DND-41 (cell line): ENCODE measurements at regions not wholly inside any gene's neighbourhood (a gene's known extent, or its start where the extent isn't known, plus 50 kb on each side); places are given as distances from the start of the nearest gene placed in this dataset.

ENCODE experiments used
- ATAC-seq: fragments of 200-7000 bp; cut with Tn5 transposase; 3 replicates; pipeline ENCODE4 v1.9.1; 2021; ENCODE audit warnings: low read depth; ENCODE audit not compliant: insufficient read depth
- DNase-seq: peaks from one replicate; pipeline ENCODE4 v3.0.0-alpha.2; 2020
- H2AFZ ChIP-seq: 2 replicates; pipeline ENCODE4 v1.6.0; 2012; ENCODE audit warnings: low read depth, low read length
- H3K27ac ChIP-seq: 2 replicates; pipeline ENCODE4 v1.5.1; 2012; ENCODE audit warnings: low read length, inconsistent platforms
- H3K27me3 ChIP-seq: fragments of 200-600 bp; sonication (generic); 2 replicates; pipeline ENCODE4 v1.6.0; 2012; ENCODE audit warnings: low read length, mild to moderate bottlenecking, inconsistent platforms; ENCODE audit not compliant: insufficient read depth, poor library complexity
- H3K36me3 ChIP-seq: 2 replicates; pipeline ENCODE4 v1.5.1; 2012; ENCODE audit warnings: low read length, inconsistent platforms; ENCODE audit not compliant: insufficient read depth
- H3K4me1 ChIP-seq: 2 replicates; pipeline ENCODE4 v1.5.1; 2012; ENCODE audit warnings: mild to moderate bottlenecking, low read length; ENCODE audit not compliant: insufficient read depth
- H3K4me2 ChIP-seq: 2 replicates; pipeline ENCODE4 v1.6.0; 2012; ENCODE audit warnings: mild to moderate bottlenecking, moderate library complexity, low read length, inconsistent platforms; ENCODE audit not compliant: insufficient read depth
- H3K4me3 ChIP-seq, 2 experiments: fragments of 200-600 bp in 1 of 2; shearing (Covaris generic) in 1 of 2; 2 replicates each; pipeline ENCODE4 v1.5.1; 2012 to 2016; ENCODE audit warnings: inconsistent platforms in 2 of 2, low read length in 2 of 2, mild to moderate bottlenecking in 2 of 2, low read depth in 1 of 2, moderate library complexity in 1 of 2
- H3K79me2 ChIP-seq: 2 replicates; pipeline ENCODE4 v1.6.0; 2012; ENCODE audit warnings: low read length, inconsistent platforms; ENCODE audit not compliant: insufficient read depth
- H3K9ac ChIP-seq: 2 replicates; pipeline ENCODE4 v1.6.0; 2012; ENCODE audit warnings: low read depth, mild to moderate bottlenecking, inconsistent platforms, low read length, moderate library complexity
- H3K9me3 ChIP-seq: 2 replicates; pipeline ENCODE4 v1.5.1; 2012; ENCODE audit warnings: low read length, moderate library complexity, mild to moderate bottlenecking, inconsistent platforms; ENCODE audit not compliant: insufficient read depth, severe bottlenecking
- H4K20me1 ChIP-seq: 2 replicates; pipeline ENCODE4 v1.6.0; 2012; ENCODE audit warnings: low read length; ENCODE audit not compliant: insufficient read depth
- CTCF ChIP-seq: IDR thresholded peaks from 2 replicates; pipeline ENCODE4 v1.5.1; 2012; ENCODE audit warnings: borderline replicate concordance, low read length, moderate library complexity, mild to moderate bottlenecking; ENCODE audit not compliant: poor library complexity, severe bottlenecking; ENCODE audit errors: extremely low read depth
- EZH2 ChIP-seq: IDR thresholded peaks from 3 replicates; pipeline ENCODE4 v1.6.1; 2012; ENCODE audit warnings: borderline replicate concordance, low read depth, mild to moderate bottlenecking, moderate library complexity, low read length, inconsistent platforms; ENCODE audit not compliant: severe bottlenecking

GRCh38 chr1:214913966-214914365 lies 168.6 kb upstream of the KCNK2 start:
- no peak overlapping the region for H3K9ac ChIP-seq
- TF ChIP-seq CTCF (no peak), EZH2 (no peak)
- H3K79me2 ChIP-seq = no peaks in the 10 kb centered on the region
- no peak overlapping the region for H2AFZ ChIP-seq
- peaks cover 2% of the 10 kb centered on the region for H3K27me3 ChIP-seq
- DNase-seq (no peak), ATAC-seq (no peak)
- H4K20me1 ChIP-seq = no peaks in the 10 kb centered on the region
- H3K36me3 ChIP-seq = no peaks in the 10 kb centered on the region
- H3K4me2 ChIP-seq = no peak overlapping the region
- no peaks in the 10 kb centered on the region for H3K4me1 ChIP-seq
- no peak overlapping the region for H3K27ac ChIP-seq
- no peaks in the 10 kb centered on the region for H3K9me3 ChIP-seq
- no peak overlapping the region for H3K4me3 ChIP-seq

- Histone ChIP-seq H3K36me3 (no peaks in the 10 kb centered on the region), H2AFZ (no peak overlapping the region), H3K4me3 (no peak overlapping the region), H3K79me2 (no peaks in the 10 kb centered on the region), H3K27ac (no peak overlapping the region), H4K20me1 (no peaks in the 10 kb centered on the region), H3K9ac (no peak overlapping the region), H3K4me2 (no peak overlapping the region), H3K27me3 (peaks cover 4% of the 10 kb centered on the region), H3K4me1 (no peaks in the 10 kb centered on the region), H3K9me3 (no peaks in the 10 kb centered on the region)
- DNase-seq (no peak), ATAC-seq (no peak)
- no peak for TF ChIP-seq CTCF
- TF ChIP-seq EZH2 = no peak
These were observed 165.4 kb upstream of the KCNK2 start for GRCh38 chr1:214917081-214917635.

- TF ChIP-seq CTCF = no peak
- TF ChIP-seq EZH2 = no peak
- Histone ChIP-seq H3K36me3 (no peaks in the 10 kb centered on the region), H2AFZ (no peak overlapping the region), H3K4me2 (no peak overlapping the region), H3K27me3 (peaks cover 3% of the 10 kb centered on the region), H3K9me3 (no peaks in the 10 kb centered on the region), H4K20me1 (no peaks in the 10 kb centered on the region), H3K9ac (no peak overlapping the region), H3K27ac (no peak overlapping the region), H3K4me1 (no peaks in the 10 kb centered on the region), H3K79me2 (no peaks in the 10 kb centered on the region), H3K4me3 (no peak overlapping the region)
- no peak for ATAC-seq
- DNase-seq = no peak
These were observed 163.8 kb upstream of the KCNK2 start for GRCh38 chr1:214918745-214919144.

- Histone ChIP-seq H4K20me1 (no peaks in the 10 kb centered on the region), H2AFZ (no peak overlapping the region), H3K27ac (no peak overlapping the region), H3K4me1 (no peaks in the 10 kb centered on the region), H3K27me3 (peaks cover 3% of the 10 kb centered on the region), H3K36me3 (no peaks in the 10 kb centered on the region), H3K4me2 (no peak overlapping the region), H3K4me3 (no peak overlapping the region), H3K79me2 (no peaks in the 10 kb centered on the region), H3K9ac (no peak overlapping the region), H3K9me3 (no peaks in the 10 kb centered on the region)
- no peak for ATAC-seq
- TF ChIP-seq EZH2 (no peak), CTCF (no peak)
- no peak for DNase-seq
These were observed 162.2 kb upstream of the KCNK2 start for GRCh38 chr1:214920337-214920736.
